ENCODE measurements at regions not wholly inside any gene's neighbourhood (a gene's known extent, or its start where the extent isn't known, plus 50 kb on each side); places are given as distances from the start of the nearest gene placed in this dataset.
"Not testable (repeated sequence)": the region's sequence is repeated elsewhere in the genome, so short reads cannot be mapped to it uniquely, and the experiment has no call there.

DNA sequence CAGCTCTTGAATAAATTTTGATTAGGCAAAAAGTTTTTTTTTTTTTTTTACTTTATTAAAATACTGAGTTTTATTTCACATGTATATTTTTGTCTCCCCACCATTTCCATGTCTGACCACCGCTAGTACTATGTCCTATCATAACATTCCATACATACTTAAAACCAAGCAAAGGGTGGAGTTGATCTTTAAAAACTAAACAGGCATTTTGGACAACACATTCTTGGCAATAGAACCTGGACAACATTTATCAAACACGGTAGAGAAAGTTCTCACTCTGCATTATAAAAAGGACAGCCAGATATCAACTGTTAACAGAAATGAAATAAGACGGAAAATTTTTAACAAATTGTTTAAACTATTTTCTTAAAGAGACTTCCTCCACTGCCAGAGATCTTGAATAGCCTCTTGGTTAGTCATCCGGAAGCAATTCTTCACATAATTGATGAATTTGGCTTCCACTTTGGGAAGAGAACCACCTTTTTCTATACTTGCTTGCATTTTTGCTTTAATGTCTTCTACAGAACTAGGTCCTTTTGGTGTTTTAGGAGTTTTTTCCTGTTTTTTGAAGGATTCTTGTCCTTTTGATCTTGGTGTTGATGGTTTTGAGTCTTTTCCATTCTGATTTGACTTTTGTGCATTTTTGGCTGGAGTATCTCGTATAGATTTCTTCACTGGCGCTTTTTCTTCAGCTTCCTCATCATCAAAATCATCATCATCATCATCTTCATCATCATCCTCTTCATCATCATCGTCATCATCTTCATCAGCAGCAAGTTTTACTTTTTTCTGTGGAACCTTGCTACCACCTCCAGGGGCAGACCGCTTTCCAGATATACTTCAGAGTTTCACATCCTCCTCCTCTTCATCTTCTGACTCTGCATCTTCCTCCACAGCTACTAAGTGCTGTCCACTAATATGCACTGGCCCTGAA lies 58.7 kb downstream of the POU5F2 start:
- H3K27ac ChIP-seq (ENCODE audit: low read length); intact Hi-C loops (cut with DNase I); H3K4me1 ChIP-seq (ENCODE audit: control insufficient read depth, insufficient read depth, low read length); H3K9me3 ChIP-seq (ENCODE audit: control insufficient read depth, low read length); DNase-seq; H3K27me3 ChIP-seq (ENCODE audit: control insufficient read depth, insufficient read depth); ATAC-seq; H3K4me3 ChIP-seq (ENCODE audit: low read length): not testable (repeated sequence)
- 74% methylated on average over 8 of the region's 8 CpGs for WGBS

DNA sequence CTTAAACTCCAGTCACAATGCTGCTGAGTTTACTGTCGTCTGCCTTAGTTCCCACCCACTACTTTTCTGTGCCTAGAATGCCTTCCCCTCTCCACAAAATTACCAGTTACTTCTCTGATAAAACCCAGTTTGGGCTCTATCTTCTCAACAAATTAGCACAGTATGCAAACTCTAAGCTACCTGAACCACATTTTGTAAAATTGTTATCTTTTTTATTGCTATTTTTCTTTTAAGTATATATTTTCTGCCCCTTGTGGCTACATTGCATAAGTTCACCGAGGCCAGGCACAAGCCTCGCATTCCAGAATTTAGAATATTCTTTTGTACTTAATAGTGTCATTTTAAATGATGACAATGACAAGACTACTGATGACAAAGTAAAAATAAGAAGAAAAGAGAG lies 60.0 kb downstream of the POU5F2 start:
- Histone ChIP-seq H3K4me1 (ENCODE audit: control insufficient read depth, insufficient read depth, low read length) (no peaks in the 10 kb centered on the region), H3K27me3 (ENCODE audit: control insufficient read depth, insufficient read depth) (no peaks in the 10 kb centered on the region), H3K4me3 (ENCODE audit: low read length) (no peak overlapping the region), H3K27ac (ENCODE audit: low read length) (no peak overlapping the region), H3K9me3 (ENCODE audit: control insufficient read depth, low read length) (no peaks in the 10 kb centered on the region)
- WGBS = 74% methylated on average over 3 of the region's 3 CpGs
- no peak for DNase-seq
- no peak for ATAC-seq
- intact Hi-C loops (cut with DNase I) = no loop called here

DNA sequence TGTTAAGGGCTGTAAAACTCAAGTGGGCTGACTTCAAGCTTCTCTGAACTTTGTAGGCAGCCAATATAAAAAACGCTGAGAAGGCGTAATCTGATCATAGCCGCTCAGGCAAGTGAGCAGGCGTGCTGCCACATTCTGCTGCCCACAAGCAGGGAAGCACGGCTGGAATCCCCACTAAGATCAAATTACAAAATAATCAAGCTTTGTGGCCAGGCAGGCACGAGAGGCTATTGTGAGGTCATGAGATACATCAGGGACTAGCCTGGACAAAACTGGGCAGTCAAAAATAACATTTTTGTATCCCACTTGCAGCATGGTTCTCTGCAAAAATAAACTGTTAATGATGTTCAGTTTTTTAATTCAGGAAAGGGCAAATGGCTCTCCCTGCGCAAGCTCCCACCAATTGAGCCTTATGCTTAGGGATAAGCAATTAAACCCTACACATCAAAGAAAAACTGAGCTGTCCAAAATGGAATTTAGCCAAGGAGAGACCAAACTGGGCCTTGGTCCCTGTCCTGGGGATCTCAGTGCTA lies 64.0 kb downstream of the POU5F2 start:
- peak overlapping the region; percentile 62 for H3K27ac ChIP-seq (ENCODE audit: low read length)
- H3K27me3 ChIP-seq (ENCODE audit: control insufficient read depth, insufficient read depth) = no peaks in the 10 kb centered on the region
- DNase-seq (peak; percentile 42 to 74 (median 66)), ATAC-seq (peak; percentile 79 to 85)
- H3K4me1 ChIP-seq (ENCODE audit: control insufficient read depth, insufficient read depth, low read length) = no peaks in the 10 kb centered on the region
- 32% methylated on average over 7 of the region's 7 CpGs for whole genome bisulfite sequencing
- H3K9me3 ChIP-seq (ENCODE audit: control insufficient read depth, low read length) = no peaks in the 10 kb centered on the region
- intact Hi-C loops (cut with DNase I) = no loop called here
- no peak overlapping the region for H3K4me3 ChIP-seq (ENCODE audit: low read length)

DNA sequence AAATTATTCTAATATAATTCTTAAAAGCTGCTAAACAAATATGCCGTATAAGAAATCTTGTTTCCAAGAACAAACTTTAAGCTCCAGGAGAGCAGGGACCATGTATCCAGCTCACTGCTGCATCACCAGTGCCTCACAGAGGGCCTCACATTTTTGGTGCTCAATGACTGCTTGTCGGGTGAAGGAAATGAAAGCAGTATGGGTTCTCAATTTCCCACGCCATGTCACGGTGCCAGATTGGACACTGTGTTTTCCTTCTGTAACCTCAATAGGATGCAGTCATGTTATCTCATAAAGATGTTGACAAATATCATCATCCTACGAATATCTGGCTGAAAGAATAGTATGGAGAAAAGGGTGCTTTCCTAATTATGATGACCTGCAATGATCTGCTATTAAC lies 64.7 kb downstream of the POU5F2 start:
- Histone ChIP-seq H3K9me3 (ENCODE audit: control insufficient read depth, low read length) (no peaks in the 10 kb centered on the region), H3K4me1 (ENCODE audit: control insufficient read depth, insufficient read depth, low read length) (no peaks in the 10 kb centered on the region), H3K27ac (ENCODE audit: low read length) (no peak overlapping the region), H3K4me3 (ENCODE audit: low read length) (no peak overlapping the region), H3K27me3 (ENCODE audit: control insufficient read depth, insufficient read depth) (no peaks in the 10 kb centered on the region)
- ATAC-seq = peak in 1 of 2 donors; percentile 48
- intact Hi-C loops (cut with DNase I) = no loop called here
- 51% methylated on average over 5 of the region's 5 CpGs for WGBS
- peak in 1 of 3 donors; percentile 19 for DNase-seq

DNA sequence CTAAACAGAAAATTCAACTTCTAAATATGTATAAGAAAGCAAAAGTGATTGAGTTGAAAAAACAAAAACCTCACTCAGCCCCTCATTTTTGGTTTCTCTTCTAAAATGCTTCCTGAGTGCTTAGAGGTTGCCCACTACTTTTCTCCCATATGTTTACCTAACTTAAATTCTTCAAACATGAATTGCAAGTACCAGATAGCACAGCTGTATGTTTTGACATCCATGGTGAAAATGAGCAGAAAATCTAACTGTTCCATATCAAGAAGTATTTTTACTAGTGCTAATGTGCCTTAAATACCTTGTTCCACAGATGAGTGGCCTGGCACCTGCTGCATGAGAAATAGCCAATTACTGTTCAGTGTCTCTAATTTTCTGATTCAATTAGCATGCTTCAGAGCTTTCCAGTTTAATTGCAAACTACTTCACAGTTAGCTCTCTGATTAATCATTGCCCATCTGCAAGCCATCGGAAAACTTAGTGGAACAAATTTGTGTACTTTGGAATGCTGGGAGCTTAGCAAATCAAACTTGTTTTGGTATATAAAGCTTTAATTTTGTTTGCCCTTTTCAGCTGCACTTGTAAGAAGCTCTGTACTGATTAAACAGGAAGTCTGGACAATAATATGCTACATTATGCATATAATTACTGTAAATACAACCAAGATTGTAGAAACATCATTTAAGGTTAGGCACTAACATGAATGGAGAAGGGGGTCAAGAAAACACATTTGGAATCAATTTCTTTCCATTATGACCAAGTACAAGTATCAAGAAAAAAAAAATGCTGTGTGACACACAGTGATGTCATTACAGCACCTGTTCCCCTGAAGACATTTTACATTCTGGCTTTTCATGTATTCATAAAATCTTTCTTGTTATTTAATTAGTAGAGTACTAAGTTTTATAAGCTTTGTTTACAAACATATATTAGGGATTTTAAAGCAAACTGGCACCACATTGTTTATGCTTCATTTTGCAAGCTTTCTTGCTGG lies 65.6 kb downstream of the POU5F2 start:
- ATAC-seq (no peak), DNase-seq (no peak)
- Histone ChIP-seq H3K27ac (ENCODE audit: low read length) (no peak overlapping the region), H3K4me1 (ENCODE audit: control insufficient read depth, insufficient read depth, low read length) (no peaks in the 10 kb centered on the region), H3K27me3 (ENCODE audit: control insufficient read depth, insufficient read depth) (no peaks in the 10 kb centered on the region), H3K9me3 (ENCODE audit: control insufficient read depth, low read length) (no peaks in the 10 kb centered on the region), H3K4me3 (ENCODE audit: low read length) (no peak overlapping the region)
- intact Hi-C loops (cut with DNase I) = no loop called here
- 80% methylated on average over 1 of the region's 1 CpG for WGBS

DNA sequence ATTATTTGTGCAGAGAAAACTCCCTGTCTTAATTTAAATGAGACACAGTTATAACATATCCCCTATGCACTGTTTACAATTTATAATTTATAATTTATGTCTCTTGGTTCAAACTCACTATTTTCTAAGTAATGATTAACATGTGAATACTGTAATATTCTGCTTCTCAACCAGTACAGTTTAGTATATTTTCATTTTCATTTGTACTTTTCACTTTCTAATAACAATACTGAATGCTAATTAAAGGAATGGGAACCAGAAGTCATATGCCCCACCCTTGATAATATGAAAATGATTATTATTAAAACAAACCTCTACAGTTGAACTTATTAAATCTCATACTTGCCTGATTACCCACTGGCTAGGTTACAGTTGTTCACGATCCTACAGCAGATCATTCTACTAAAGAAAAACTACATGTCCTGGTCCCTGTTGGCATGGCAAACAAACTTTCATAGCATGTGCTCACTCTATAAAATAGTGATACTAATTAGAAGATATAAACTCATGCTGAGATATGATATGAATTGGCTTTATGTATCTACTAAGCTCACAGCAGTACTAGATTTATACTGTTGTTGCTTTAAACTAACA lies 66.4 kb downstream of the POU5F2 start:
- ATAC-seq (no peak), DNase-seq (no peak)
- Histone ChIP-seq H3K27ac (ENCODE audit: low read length) (no peak overlapping the region), H3K9me3 (ENCODE audit: control insufficient read depth, low read length) (no peaks in the 10 kb centered on the region), H3K27me3 (ENCODE audit: control insufficient read depth, insufficient read depth) (no peaks in the 10 kb centered on the region), H3K4me1 (ENCODE audit: control insufficient read depth, insufficient read depth, low read length) (no peaks in the 10 kb centered on the region), H3K4me3 (ENCODE audit: low read length) (no peak overlapping the region)
- intact Hi-C loops (cut with DNase I) = no loop called here
- 60% methylated on average over 1 of the region's 1 CpG for WGBS

DNA sequence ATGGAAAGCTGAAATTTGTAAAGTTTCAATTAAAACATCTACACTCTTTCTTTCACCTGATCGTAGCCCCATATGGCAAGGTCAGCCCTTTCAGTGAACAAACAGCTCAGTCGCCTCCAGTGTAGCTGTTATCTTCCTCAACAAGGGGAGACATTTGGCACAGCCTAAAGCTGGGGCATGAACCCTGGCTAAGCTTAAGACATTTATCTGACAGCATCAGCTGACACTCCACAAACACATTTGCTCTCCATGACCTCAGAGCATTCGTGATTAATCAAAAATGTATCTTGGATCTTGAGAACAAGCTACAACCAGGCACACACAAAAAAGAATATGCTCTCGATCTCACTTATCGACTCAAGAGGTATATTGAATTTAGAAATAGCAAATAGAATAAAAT lies 67.3 kb downstream of the POU5F2 start:
- no peaks in the 10 kb centered on the region for H3K9me3 ChIP-seq (ENCODE audit: control insufficient read depth, low read length)
- DNase-seq (no peak), ATAC-seq (peak; percentile 67)
- no peak overlapping the region for H3K4me3 ChIP-seq (ENCODE audit: low read length)
- H3K27ac ChIP-seq (ENCODE audit: low read length) = no peak overlapping the region
- no peaks in the 10 kb centered on the region for H3K4me1 ChIP-seq (ENCODE audit: control insufficient read depth, insufficient read depth, low read length)
- intact Hi-C loops (cut with DNase I) = no loop called here
- WGBS = 52% methylated on average over 5 of the region's 5 CpGs
- H3K27me3 ChIP-seq (ENCODE audit: control insufficient read depth, insufficient read depth) = no peaks in the 10 kb centered on the region

DNA sequence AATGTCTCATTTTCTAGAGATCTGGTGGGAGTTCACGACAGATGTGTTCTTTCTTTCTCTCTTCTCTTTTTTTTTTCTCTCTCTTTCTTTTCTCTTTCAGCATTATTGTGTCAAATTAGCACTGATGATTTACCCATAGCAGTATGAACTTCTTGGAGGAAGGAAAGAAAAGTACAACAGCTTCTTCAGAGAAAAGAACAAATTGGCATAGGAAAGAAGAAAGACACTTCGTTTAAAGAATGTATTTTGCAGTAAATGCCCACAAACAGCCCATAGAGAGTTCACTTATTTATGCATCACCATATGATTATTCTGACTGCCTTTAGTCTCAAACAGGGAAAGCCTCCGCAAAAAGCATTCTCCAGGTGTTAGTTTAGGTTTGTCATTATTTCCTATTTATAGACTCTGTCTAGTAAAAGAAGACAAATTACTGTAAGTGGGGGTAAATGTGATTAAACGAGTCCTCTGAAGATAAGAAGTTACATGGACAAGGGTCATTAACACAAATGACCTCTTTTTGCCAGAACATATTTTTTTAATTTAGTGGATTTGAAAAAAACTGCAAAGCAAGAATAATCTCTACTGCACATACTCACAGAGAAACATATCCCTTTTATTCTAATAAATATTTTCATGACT lies 68.0 kb downstream of the POU5F2 start:
- Histone ChIP-seq H3K9me3 (ENCODE audit: control insufficient read depth, low read length) (no peaks in the 10 kb centered on the region), H3K27ac (ENCODE audit: low read length) (no peak overlapping the region), H3K4me3 (ENCODE audit: low read length) (no peak overlapping the region), H3K27me3 (ENCODE audit: control insufficient read depth, insufficient read depth) (no peaks in the 10 kb centered on the region), H3K4me1 (ENCODE audit: control insufficient read depth, insufficient read depth, low read length) (no peaks in the 10 kb centered on the region)
- 60% methylated on average over 4 of the region's 4 CpGs for WGBS
- ATAC-seq = no peak
- DNase-seq = no peak
- intact Hi-C loops (cut with DNase I) = no loop called here

DNA sequence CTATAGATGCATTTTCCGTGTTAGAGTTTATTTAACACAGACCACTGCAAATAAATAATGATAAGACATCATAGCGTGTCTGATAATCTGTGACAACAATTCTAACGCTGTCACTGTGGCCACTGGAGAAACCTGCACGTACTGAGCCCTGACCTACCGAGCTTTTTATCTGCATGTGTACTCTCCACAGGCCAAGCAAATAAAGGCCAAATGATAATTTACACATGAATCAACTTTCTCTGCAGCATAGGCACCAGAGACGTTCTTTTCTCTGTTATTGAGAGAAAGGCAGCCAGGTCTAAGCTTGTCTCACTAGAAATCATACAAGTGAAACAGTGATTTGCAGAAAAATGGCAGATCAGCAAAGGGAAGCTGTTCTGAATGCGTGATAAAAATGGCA lies 75.8 kb downstream of the POU5F2 start:
- H3K9me3 ChIP-seq (ENCODE audit: control insufficient read depth, low read length) = no peaks in the 10 kb centered on the region
- H3K4me3 ChIP-seq (ENCODE audit: low read length) = no peak overlapping the region
- H3K4me1 ChIP-seq (ENCODE audit: control insufficient read depth, insufficient read depth, low read length) = no peaks in the 10 kb centered on the region
- intact Hi-C loops (cut with DNase I) = no loop called here
- DNase-seq = no peak
- ATAC-seq = no peak
- H3K27me3 ChIP-seq (ENCODE audit: control insufficient read depth, insufficient read depth) = no peaks in the 10 kb centered on the region
- 58% methylated on average over 7 of the region's 7 CpGs for WGBS
- H3K27ac ChIP-seq (ENCODE audit: low read length) = no peak overlapping the region

DNA sequence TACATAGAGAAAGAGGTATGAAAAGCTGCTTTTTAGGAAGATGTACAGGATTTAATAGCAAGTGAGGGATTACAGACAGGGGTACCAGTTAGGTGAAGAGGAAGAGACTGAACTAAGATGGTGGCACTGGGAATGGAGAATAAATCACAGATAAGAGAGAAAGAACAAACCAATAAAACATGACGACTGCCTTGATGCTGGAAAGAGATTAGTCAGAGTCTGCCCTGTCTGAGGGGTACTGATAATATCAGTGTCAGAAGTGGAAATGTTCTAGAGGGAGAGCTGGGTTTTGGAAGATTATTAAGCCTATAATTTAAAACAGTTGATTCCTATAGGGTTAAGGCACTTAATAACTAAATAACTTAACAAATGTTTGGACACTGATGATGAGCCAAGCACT lies 77.7 kb downstream of the NR2F1 start:
- ATAC-seq = no peak
- H3K27me3 ChIP-seq (ENCODE audit: control insufficient read depth, insufficient read depth) = no peaks in the 10 kb centered on the region
- no peaks in the 10 kb centered on the region for H3K9me3 ChIP-seq (ENCODE audit: control insufficient read depth, low read length)
- DNase-seq = no peak
- H3K4me1 ChIP-seq (ENCODE audit: control insufficient read depth, insufficient read depth, low read length) = no peaks in the 10 kb centered on the region
- intact Hi-C loops (cut with DNase I) = no loop called here
- no peak overlapping the region for H3K27ac ChIP-seq (ENCODE audit: low read length)
- WGBS = 75% methylated on average over 1 of the region's 1 CpG
- H3K4me3 ChIP-seq (ENCODE audit: low read length) = no peak overlapping the region

Data from right cardiac atrium (tissue), 5 donors.